ENCODE measurements at regions not wholly inside any gene's neighbourhood (a gene's known extent, or its start where the extent isn't known, plus 50 kb on each side); places are given as distances from the start of the nearest gene placed in this dataset.

GRCh38 chr2:106012001-106012590 lies 182.0 kb downstream of the UXS1 start:
- TF ChIP-seq JUN (IDR thresholded peaks at IDR 0.05; ENCODE audit: low read depth, low read length) (no peak), YY1 (IDR thresholded peaks at IDR 0.05; ENCODE audit: low read depth, low read length) (no peak), SIRT6 (IDR thresholded peaks at IDR 0.05; ENCODE audit: low read length) (no peak), ATF2 (IDR thresholded peaks at IDR 0.05; ENCODE audit: low read length) (no peak), TAF1 (IDR thresholded peaks at IDR 0.05; ENCODE audit: low read depth, low read length) (no peak), TCF12 (IDR thresholded peaks at IDR 0.05; ENCODE audit: low read depth, low read length) (no peak), CHD1 (IDR thresholded peaks at IDR 0.05; ENCODE audit: low read depth, low read length) (no peak), EZH2 (IDR thresholded peaks at IDR 0.05; ENCODE audit: low read depth, low read length, severe bottlenecking) (no peak), CTBP2 (IDR thresholded peaks at IDR 0.05; ENCODE audit: borderline replicate concordance, insufficient read depth, insufficient read length, low read length) (no peak)

Data from H1 (cell line).